HG02678 (cell line): ENCODE measurements at regions not wholly inside any gene's neighbourhood (a gene's known extent, or its start where the extent isn't known, plus 50 kb on each side); places are given as distances from the start of the nearest gene placed in this dataset.

Experiments used
- ATAC-seq: cut with Tn5 transposase; IDR thresholded peaks from one replicate; pipeline ENCODE4 v1.9.1; 2021; ENCODE audit warnings: mild to moderate bottlenecking, moderate library complexity; ENCODE audit not compliant: unreplicated experiment

- no peak for ATAC-seq
Measured at GRCh38 chr9:129490583-129491486, 130.1 kb downstream of the C9orf50 start.

- ATAC-seq: no peak
Measured at GRCh38 chr9:129489838-129490582, 130.9 kb downstream of the C9orf50 start.

- no peak for ATAC-seq
Measured at GRCh38 chr9:129487658-129488483, 133.0 kb downstream of the C9orf50 start.

GRCh38 chr9:129486756-129487657 is 133.9 kb downstream of the C9orf50 start:
- ATAC-seq: no peak

GRCh38 chr9:129485145-129485774 is 135.6 kb downstream of the C9orf50 start:
- no peak for ATAC-seq

- ATAC-seq: no peak
Measured at GRCh38 chr9:129484352-129485000, 136.4 kb downstream of the C9orf50 start.

GRCh38 chr9:129483415-129484351 is 137.2 kb downstream of the C9orf50 start:
- ATAC-seq: no peak

GRCh38 chr9:129482521-129483414 is 138.1 kb downstream of the C9orf50 start:
- no peak for ATAC-seq

- no peak for ATAC-seq
Measured at GRCh38 chr9:129481810-129482511, 138.9 kb downstream of the C9orf50 start.

- no peak for ATAC-seq
Measured at GRCh38 chr9:129481424-129481809, 139.5 kb downstream of the C9orf50 start.

GRCh38 chr9:129480745-129481144 is 140.2 kb downstream of the C9orf50 start:
- no peak for ATAC-seq

GRCh38 chr9:129480227-129480626 is 140.7 kb downstream of the C9orf50 start:
- ATAC-seq: no peak

- ATAC-seq: no peak
Measured at GRCh38 chr9:129479631-129480011, 141.3 kb downstream of the C9orf50 start.

GRCh38 chr9:129478961-129479630 is 141.8 kb downstream of the C9orf50 start:
- no peak for ATAC-seq

GRCh38 chr9:129478461-129478860 is 142.4 kb downstream of the C9orf50 start:
- ATAC-seq: no peak
